Right lobe of liver (tissue), 4 donors: ENCODE measurements at regions not wholly inside any gene's neighbourhood (a gene's known extent, or its start where the extent isn't known, plus 50 kb on each side); places are given as distances from the start of the nearest gene placed in this dataset.

Source experiments
- CTCF ChIP-seq, 4 donors: fragments of 200-600 bp in 3 of 4; fragments of 450-650 bp in 1 of 4; IDR thresholded peaks; one replicate each; pipeline versions ENCODE4 v1.5.1 to v1.8.0; 2016 to 2022; ENCODE audit warnings: antibody characterized with exemption in 4 of 4, mild to moderate bottlenecking in 2 of 4
- POLR2A ChIP-seq: fragments of 450-650 bp; IDR thresholded peaks from one replicate; pipeline ENCODE4 v1.6.1; 2017; ENCODE audit warnings: antibody characterized with exemption, mild to moderate bottlenecking
- donor health status: DM: no; HTN: no; CAD: no.
- donor health status: DM: no; HTN: no; CAD: no.
- donor health status: DM: no; HTN: yes; CAD: no.

- no peak for TF ChIP-seq CTCF (IDR thresholded peaks at IDR 0.05)
- TF ChIP-seq POLR2A: no peak
These were observed 106.3 kb downstream of the GC start for GRCh38 chr4:71677568-71677967.
